ENCODE measurements at regions not wholly inside any gene's neighbourhood (a gene's known extent, or its start where the extent isn't known, plus 50 kb on each side); places are given as distances from the start of the nearest gene placed in this dataset.

DNA sequence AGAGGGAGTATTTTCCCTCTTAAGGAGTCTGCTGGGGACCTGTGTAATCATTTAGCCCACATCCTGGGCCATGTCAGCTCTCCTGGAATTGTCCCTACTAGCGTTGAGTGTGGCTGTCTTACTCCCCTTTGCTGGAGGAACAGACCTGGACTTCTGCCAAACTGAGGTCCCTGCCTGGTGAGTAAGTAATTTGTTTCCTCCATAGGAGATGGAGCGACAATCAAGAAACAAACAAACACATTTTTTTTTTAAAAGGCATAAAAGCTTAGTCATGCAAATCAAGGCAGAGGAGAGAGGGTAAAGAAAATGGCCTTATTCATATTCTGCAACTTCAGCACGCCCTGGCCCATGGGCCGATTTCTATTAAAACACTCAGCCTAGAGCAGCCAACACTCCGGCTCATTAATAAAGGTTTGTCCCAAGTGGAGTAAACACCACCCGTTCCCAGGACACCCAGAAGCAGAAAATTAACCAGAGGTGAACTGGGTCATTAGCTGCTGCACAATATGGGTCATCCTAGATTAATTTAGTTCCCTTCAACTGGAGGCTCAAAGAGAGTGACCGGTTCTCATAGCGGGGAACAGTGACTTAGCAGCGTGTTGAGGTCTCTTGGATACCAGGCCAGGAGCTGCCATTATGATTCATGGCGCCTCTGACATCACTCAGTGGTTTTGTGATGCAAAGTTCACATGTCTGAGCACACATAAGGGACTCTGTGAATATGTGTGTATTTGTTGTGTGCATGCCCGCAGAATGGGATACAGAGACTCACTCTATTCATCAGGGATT lies 165.0 kb upstream of the SULF2 start:
- no peak overlapping the region for H3K4me3 ChIP-seq (ENCODE audit: low read length)
- H3K27ac ChIP-seq (ENCODE audit: low read depth, low read length) = no peak overlapping the region
- no peaks in the 10 kb centered on the region for H3K36me3 ChIP-seq (ENCODE audit: control insufficient read depth, insufficient read depth, low read length)
- H3K9me3 ChIP-seq (ENCODE audit: control insufficient read depth, low read length) = no peaks in the 10 kb centered on the region
- TF ChIP-seq, protein P1, sequence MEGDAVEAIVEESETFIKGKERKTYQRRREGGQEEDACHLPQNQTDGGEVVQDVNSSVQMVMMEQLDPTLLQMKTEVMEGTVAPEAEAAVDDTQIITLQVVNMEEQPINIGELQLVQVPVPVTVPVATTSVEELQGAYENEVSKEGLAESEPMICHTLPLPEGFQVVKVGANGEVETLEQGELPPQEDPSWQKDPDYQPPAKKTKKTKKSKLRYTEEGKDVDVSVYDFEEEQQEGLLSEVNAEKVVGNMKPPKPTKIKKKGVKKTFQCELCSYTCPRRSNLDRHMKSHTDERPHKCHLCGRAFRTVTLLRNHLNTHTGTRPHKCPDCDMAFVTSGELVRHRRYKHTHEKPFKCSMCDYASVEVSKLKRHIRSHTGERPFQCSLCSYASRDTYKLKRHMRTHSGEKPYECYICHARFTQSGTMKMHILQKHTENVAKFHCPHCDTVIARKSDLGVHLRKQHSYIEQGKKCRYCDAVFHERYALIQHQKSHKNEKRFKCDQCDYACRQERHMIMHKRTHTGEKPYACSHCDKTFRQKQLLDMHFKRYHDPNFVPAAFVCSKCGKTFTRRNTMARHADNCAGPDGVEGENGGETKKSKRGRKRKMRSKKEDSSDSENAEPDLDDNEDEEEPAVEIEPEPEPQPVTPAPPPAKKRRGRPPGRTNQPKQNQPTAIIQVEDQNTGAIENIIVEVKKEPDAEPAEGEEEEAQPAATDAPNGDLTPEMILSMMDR (conservative IDR thresholded peaks at IDR 0.05) = no peak
- H3K4me1 ChIP-seq (ENCODE audit: control insufficient read depth, insufficient read depth, low read length) = no peaks in the 10 kb centered on the region
- 90 to 91% methylated on average over 6 to 11 of the region's 11 CpGs for WGBS, 2 experiments (ENCODE audit: insufficient coverage in 1 of 2, insufficient read length in 1 of 2)
- Mint-ChIP-seq H3K27me3 (ENCODE audit: insufficient read depth) (peaks cover 4% of the 10 kb centered on the region), H3K36me3 (ENCODE audit: low read depth) (no peaks in the 10 kb centered on the region), H3K27ac (no peak overlapping the region), H3K4me3 (no peak overlapping the region), H3K4me1 (peaks cover 19% of the 10 kb centered on the region), H3K9me3 (no peaks in the 10 kb centered on the region)
- H3K9ac ChIP-seq (ENCODE audit: extremely low read depth, low read length, poor library complexity, severe bottlenecking) = no peak overlapping the region
- DNase-seq = no peak
- H3K27me3 ChIP-seq (ENCODE audit: control insufficient read depth, insufficient read depth, low read length, poor library complexity, severe bottlenecking) = no peaks in the 10 kb centered on the region

DNA sequence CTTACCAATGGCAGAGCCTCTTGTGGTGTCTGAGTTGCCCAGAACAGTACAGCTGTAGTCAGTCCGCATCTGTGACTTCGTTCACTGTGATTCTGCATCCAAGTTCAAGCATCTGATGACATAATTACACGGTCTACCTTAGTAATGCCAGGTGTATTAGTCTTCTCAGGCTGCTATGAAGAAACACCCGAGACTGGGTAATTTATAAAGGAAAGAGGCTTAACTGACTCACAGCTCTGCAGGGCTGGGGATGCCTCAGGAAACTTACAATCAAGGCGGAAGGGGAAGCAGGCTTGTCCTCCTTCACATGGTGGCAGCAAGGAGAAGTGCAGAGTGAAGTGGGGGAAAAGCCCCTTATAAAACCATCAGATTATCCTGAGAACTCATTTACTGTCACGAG lies 163.9 kb upstream of the SULF2 start:
- H3K27me3 ChIP-seq (ENCODE audit: control insufficient read depth, insufficient read depth, low read length, poor library complexity, severe bottlenecking) = no peaks in the 10 kb centered on the region
- H3K27ac ChIP-seq (ENCODE audit: low read depth, low read length) = no peak overlapping the region
- no peaks in the 10 kb centered on the region for H3K9me3 Mint-ChIP-seq
- no peaks in the 10 kb centered on the region for H3K36me3 ChIP-seq (ENCODE audit: control insufficient read depth, insufficient read depth, low read length)
- WGBS, 2 experiments (ENCODE audit: insufficient coverage in 1 of 2, insufficient read length in 1 of 2) = 93 to 100% methylated on average over 6 of the region's 6 CpGs
- H3K4me1 ChIP-seq (ENCODE audit: control insufficient read depth, insufficient read depth, low read length) = no peaks in the 10 kb centered on the region
- no peaks in the 10 kb centered on the region for H3K36me3 Mint-ChIP-seq (ENCODE audit: low read depth)
- H3K27me3 Mint-ChIP-seq (ENCODE audit: insufficient read depth) = peaks cover 6% of the 10 kb centered on the region
- H3K4me3 Mint-ChIP-seq = no peak overlapping the region
- H3K4me1 Mint-ChIP-seq = peaks cover 19% of the 10 kb centered on the region
- H3K27ac Mint-ChIP-seq = no peak overlapping the region
- H3K4me3 ChIP-seq (ENCODE audit: low read length) = no peak overlapping the region
- H3K9me3 ChIP-seq (ENCODE audit: control insufficient read depth, low read length) = no peaks in the 10 kb centered on the region
- H3K9ac ChIP-seq (ENCODE audit: extremely low read depth, low read length, poor library complexity, severe bottlenecking) = no peak overlapping the region
- TF ChIP-seq, protein P1 (conservative IDR thresholded peaks at IDR 0.05) = no peak
- DNase-seq = no peak

DNA sequence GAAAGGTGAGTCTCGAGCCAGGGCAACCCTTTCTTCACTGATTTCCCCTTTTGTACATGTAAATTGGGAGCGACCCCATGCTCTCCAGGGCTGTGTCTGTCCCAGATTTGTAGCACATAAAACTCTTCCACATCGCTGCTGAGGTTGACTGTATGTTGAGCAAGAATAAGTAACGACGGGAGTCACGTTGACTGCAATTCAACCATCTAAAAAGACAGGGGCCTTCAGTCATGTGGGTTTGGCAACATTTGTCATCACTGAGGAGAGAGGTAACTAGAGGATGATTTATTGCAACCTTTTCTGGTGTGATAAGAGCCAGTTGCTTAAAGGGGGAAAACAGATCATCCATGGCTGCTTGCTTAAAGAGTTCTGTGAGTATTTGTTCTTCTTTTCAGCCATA lies 159.4 kb upstream of the SULF2 start:
- Mint-ChIP-seq H3K27ac (no peak overlapping the region), H3K4me1 (peaks cover 14% of the 10 kb centered on the region), H3K36me3 (ENCODE audit: low read depth) (no peaks in the 10 kb centered on the region), H3K4me3 (no peak overlapping the region), H3K27me3 (ENCODE audit: insufficient read depth) (peaks cover 4% of the 10 kb centered on the region), H3K9me3 (no peaks in the 10 kb centered on the region)
- Histone ChIP-seq H3K9ac (ENCODE audit: extremely low read depth, low read length, poor library complexity, severe bottlenecking) (no peak overlapping the region), H3K4me1 (ENCODE audit: control insufficient read depth, insufficient read depth, low read length) (no peaks in the 10 kb centered on the region), H3K27ac (ENCODE audit: low read depth, low read length) (no peak overlapping the region), H3K27me3 (ENCODE audit: control insufficient read depth, insufficient read depth, low read length, poor library complexity, severe bottlenecking) (no peaks in the 10 kb centered on the region), H3K36me3 (ENCODE audit: control insufficient read depth, insufficient read depth, low read length) (no peaks in the 10 kb centered on the region), H3K9me3 (ENCODE audit: control insufficient read depth, low read length) (no peaks in the 10 kb centered on the region), H3K4me3 (ENCODE audit: low read length) (no peak overlapping the region)
- no peak for DNase-seq
- TF ChIP-seq, protein P1 (conservative IDR thresholded peaks at IDR 0.05) = no peak
- WGBS, 2 experiments (ENCODE audit: insufficient coverage in 1 of 2, insufficient read length in 1 of 2) = 88 to 94% methylated on average over 4 to 5 of the region's 6 CpGs
